ENCODE measurements at regions not wholly inside any gene's neighbourhood (a gene's known extent, or its start where the extent isn't known, plus 50 kb on each side); places are given as distances from the start of the nearest gene placed in this dataset.

- DNase-seq = no peak
These were observed 74.7 kb upstream of the PTPRM start for GRCh38 chr18:7492385-7492784.

GRCh38 chr18:7497081-7497480, 70.0 kb upstream of the PTPRM start:
- DNase-seq = no peak

GRCh38 chr18:7511106-7511505, 56.0 kb upstream of the PTPRM start:
- DNase-seq = no peak

- no peak for DNase-seq
These were observed 54.8 kb upstream of the PTPRM start for GRCh38 chr18:7512348-7512747.

- no peak for DNase-seq
These were observed 54.1 kb upstream of the PTPRM start for GRCh38 chr18:7512990-7513389.

- no peak for DNase-seq
These were observed 52.2 kb upstream of the PTPRM start for GRCh38 chr18:7514796-7515440.

- DNase-seq = no peak
These were observed 50.6 kb upstream of the PTPRM start for GRCh38 chr18:7516266-7517117.

Measured in CD4-positive, alpha-beta T cell treated with Interleukin-10 for 1 hour (primary cell).